OCI-LY1 (cell line): ENCODE measurements at regions not wholly inside any gene's neighbourhood (a gene's known extent, or its start where the extent isn't known, plus 50 kb on each side); places are given as distances from the start of the nearest gene placed in this dataset.

ENCODE experiments used
- H2AFZ ChIP-seq: fragments of 200-600 bp; sonication (generic), shearing (Covaris generic); 2 replicates; pipeline ENCODE4 v1.6.0; 2014; ENCODE audit warnings: antibody characterized with exemption, mild to moderate bottlenecking, low read length
- H3F3A ChIP-seq: fragments of 200-600 bp; sonication (generic), shearing (Covaris generic); 2 replicates; pipeline ENCODE4 v1.6.0; 2014; ENCODE audit warnings: mild to moderate bottlenecking, antibody characterized with exemption, low read length, moderate library complexity; ENCODE audit not compliant: insufficient read depth
- H3K27ac ChIP-seq: fragments of 200-600 bp; sonication (generic); 2 replicates; pipeline ENCODE4 v1.5.1; 2014; ENCODE audit warnings: low read length, mixed run types, mild to moderate bottlenecking, low read depth; ENCODE audit not compliant: poor library complexity, severe bottlenecking
- H3K27me3 ChIP-seq: fragments of 200-600 bp; sonication (generic); 2 replicates; pipeline ENCODE4 v1.6.0; 2014; ENCODE audit warnings: antibody characterized with exemption, mild to moderate bottlenecking, low read length, moderate library complexity; ENCODE audit not compliant: insufficient read depth
- H3K36me3 ChIP-seq: fragments of 200-600 bp; sonication (generic); 2 replicates; pipeline ENCODE4 v1.6.1; 2014; ENCODE audit warnings: mild to moderate bottlenecking, antibody characterized with exemption, low read length, moderate library complexity, mixed read lengths; ENCODE audit not compliant: insufficient read depth
- H3K4me1 ChIP-seq: fragments of 200-600 bp; sonication (generic); 2 replicates; pipeline ENCODE4 v1.5.1; 2014; ENCODE audit warnings: mild to moderate bottlenecking, low read length, moderate library complexity; ENCODE audit not compliant: insufficient read depth, severe bottlenecking
- H3K4me2 ChIP-seq: fragments of 200-600 bp; sonication (generic), shearing (Covaris generic); 2 replicates; pipeline ENCODE4 v1.6.1; 2014; ENCODE audit warnings: low read length
- H3K4me3 ChIP-seq: fragments of 200-600 bp; sonication (generic); 2 replicates; pipeline ENCODE4 v1.5.1; 2014; ENCODE audit warnings: low read length, low read depth, mild to moderate bottlenecking, mixed read lengths; ENCODE audit not compliant: poor library complexity, severe bottlenecking
- H3K79me2 ChIP-seq: fragments of 200-600 bp; shearing (Covaris generic); 2 replicates; pipeline ENCODE4 v1.6.1; 2016; ENCODE audit warnings: mixed run types, low read length, mixed read lengths; ENCODE audit not compliant: insufficient read depth
- H3K9ac ChIP-seq: fragments of 200-600 bp; sonication (generic), shearing (Covaris generic); 2 replicates; pipeline ENCODE4 v1.6.1; 2014; ENCODE audit warnings: mild to moderate bottlenecking, low read length, mixed read lengths
- H3K9me2 ChIP-seq: fragments of 200-600 bp; sonication (generic), shearing (Covaris generic); 2 replicates; pipeline ENCODE4 v1.6.1; 2014; ENCODE audit warnings: low read depth, mild to moderate bottlenecking, low read length, mixed read lengths
- H3K9me3 ChIP-seq: fragments of 200-600 bp; shearing (Covaris generic); 2 replicates; pipeline ENCODE4 v1.6.1; 2014; ENCODE audit warnings: low read length, mixed read lengths
- H4K20me1 ChIP-seq: fragments of 200-600 bp; sonication (generic), shearing (Covaris generic); 2 replicates; pipeline ENCODE4 v1.6.0; 2016; ENCODE audit warnings: mild to moderate bottlenecking, low read length; ENCODE audit not compliant: insufficient read depth
- EZH2 ChIP-seq: fragments of 200-600 bp; sonication (generic), shearing (Covaris generic); IDR thresholded peaks from 2 replicates; pipeline ENCODE4 v1.8.0; 2017; ENCODE audit warnings: borderline replicate concordance, mixed run types, mild to moderate bottlenecking, antibody characterized with exemption, low read length, moderate library complexity, mixed read lengths
- TF ChIP-seq, protein P1 (sequence below): fragments of 200-600 bp; sonication (generic), shearing (Covaris generic); IDR thresholded peaks from 2 replicates; pipeline ENCODE4 v1.5.1; 2017; ENCODE audit warnings: mild to moderate bottlenecking, antibody characterized with exemption, low read length, moderate library complexity, mixed read lengths

DNA sequence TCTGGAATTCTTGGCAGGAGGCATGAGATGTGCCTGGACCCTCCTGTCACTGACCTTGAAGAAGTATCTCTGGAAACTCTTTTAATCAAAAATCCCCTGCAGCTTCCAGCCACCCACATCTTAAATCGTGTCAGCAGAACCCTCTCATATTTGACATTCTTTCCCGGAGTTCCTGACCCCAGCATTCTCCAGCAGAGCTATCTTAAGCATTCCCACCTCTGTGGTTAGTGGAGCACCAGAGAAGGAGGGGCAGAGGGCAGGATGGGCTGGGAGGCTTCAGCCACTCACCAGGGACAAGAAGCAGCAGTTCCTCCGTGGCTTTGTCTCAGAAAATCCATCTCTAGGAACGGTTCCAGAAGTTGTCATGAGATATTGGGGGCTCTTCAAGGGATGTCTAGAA is 149.9 kb downstream of the RGS9 start:
- no peaks in the 10 kb centered on the region for H3K4me1 ChIP-seq
- H3F3A ChIP-seq = no peaks in the 10 kb centered on the region
- no peaks in the 10 kb centered on the region for H4K20me1 ChIP-seq
- no peaks in the 10 kb centered on the region for H3K36me3 ChIP-seq
- H3K79me2 ChIP-seq = no peaks in the 10 kb centered on the region
- H2AFZ ChIP-seq = no peak overlapping the region
- TF ChIP-seq, protein P1, sequence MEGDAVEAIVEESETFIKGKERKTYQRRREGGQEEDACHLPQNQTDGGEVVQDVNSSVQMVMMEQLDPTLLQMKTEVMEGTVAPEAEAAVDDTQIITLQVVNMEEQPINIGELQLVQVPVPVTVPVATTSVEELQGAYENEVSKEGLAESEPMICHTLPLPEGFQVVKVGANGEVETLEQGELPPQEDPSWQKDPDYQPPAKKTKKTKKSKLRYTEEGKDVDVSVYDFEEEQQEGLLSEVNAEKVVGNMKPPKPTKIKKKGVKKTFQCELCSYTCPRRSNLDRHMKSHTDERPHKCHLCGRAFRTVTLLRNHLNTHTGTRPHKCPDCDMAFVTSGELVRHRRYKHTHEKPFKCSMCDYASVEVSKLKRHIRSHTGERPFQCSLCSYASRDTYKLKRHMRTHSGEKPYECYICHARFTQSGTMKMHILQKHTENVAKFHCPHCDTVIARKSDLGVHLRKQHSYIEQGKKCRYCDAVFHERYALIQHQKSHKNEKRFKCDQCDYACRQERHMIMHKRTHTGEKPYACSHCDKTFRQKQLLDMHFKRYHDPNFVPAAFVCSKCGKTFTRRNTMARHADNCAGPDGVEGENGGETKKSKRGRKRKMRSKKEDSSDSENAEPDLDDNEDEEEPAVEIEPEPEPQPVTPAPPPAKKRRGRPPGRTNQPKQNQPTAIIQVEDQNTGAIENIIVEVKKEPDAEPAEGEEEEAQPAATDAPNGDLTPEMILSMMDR = no peak
- TF ChIP-seq EZH2 = no peak
- H3K9me2 ChIP-seq = no peaks in the 10 kb centered on the region
- no peak overlapping the region for H3K27ac ChIP-seq
- H3K4me3 ChIP-seq = no peak overlapping the region
- 0 out of 2 replicates have a peak, but pooled peaks cover 6% of the 10 kb centered on the region for H3K27me3 ChIP-seq
- H3K4me2 ChIP-seq = no peak overlapping the region
- H3K9me3 ChIP-seq = no peaks in the 10 kb centered on the region
- no peak overlapping the region for H3K9ac ChIP-seq

DNA sequence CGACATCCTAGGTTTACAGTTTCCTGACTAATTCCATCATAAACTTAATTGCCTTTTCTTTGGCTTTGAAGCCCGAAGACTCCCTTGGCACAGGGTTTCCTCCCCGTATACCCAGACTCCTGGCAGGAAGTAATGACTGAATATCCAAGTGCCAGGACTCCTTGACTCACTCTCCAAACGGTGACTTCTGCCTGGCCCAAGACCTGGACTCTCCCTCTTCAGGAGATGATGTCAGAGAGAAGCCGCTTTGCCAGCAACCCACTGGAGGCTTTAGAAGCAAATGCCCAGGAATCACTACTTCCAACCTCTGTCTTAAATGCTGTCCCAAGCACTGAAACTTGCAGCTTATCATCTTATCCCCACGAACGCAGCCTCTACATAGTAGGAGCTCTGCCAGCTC is 146.5 kb downstream of the RGS9 start:
- Histone ChIP-seq H3K9ac (no peak overlapping the region), H3K4me1 (no peaks in the 10 kb centered on the region), H2AFZ (no peak overlapping the region), H3K4me3 (no peak overlapping the region), H3K9me2 (no peaks in the 10 kb centered on the region), H3K36me3 (no peaks in the 10 kb centered on the region), H3K9me3 (no peaks in the 10 kb centered on the region), H3K27ac (no peak overlapping the region), H3K27me3 (0 out of 2 replicates have a peak, but pooled peaks cover 6% of the 10 kb centered on the region), H3K4me2 (no peak overlapping the region), H3F3A (no peaks in the 10 kb centered on the region), H4K20me1 (no peaks in the 10 kb centered on the region), H3K79me2 (no peaks in the 10 kb centered on the region)
- TF ChIP-seq, protein P1 = no peak
- no peak for TF ChIP-seq EZH2

DNA sequence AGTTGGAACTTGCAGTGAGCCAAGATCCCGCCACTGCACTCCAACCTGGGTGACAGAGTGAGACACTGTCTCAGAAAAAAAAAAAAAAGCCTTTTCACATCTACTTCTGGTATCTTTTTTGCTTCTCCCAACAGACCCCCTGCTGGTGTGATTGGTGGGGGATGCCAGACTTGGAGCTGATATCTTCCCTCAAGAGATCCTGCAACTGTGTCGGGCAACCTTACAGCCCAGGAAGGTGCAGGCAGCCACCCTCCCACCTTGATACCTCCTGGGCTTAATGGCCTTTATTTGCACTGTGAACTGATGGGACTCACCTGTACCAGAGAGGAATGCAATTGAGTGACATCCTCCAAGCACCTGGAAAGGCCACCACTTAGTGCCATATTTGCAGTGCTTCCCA is 142.3 kb downstream of the RGS9 start:
- Histone ChIP-seq H3F3A (no peaks in the 10 kb centered on the region), H3K4me3 (no peak overlapping the region), H3K4me1 (no peaks in the 10 kb centered on the region), H3K27ac (no peak overlapping the region), H3K36me3 (no peaks in the 10 kb centered on the region), H3K9ac (no peak overlapping the region), H3K27me3 (0 out of 2 replicates have a peak, but pooled peaks cover 6% of the 10 kb centered on the region), H4K20me1 (no peaks in the 10 kb centered on the region), H3K79me2 (no peaks in the 10 kb centered on the region), H3K9me3 (no peaks in the 10 kb centered on the region), H3K4me2 (no peak overlapping the region), H3K9me2 (no peaks in the 10 kb centered on the region), H2AFZ (no peak overlapping the region)
- no peak for TF ChIP-seq EZH2
- TF ChIP-seq, protein P1 = no peak
